GM12878 (cell line): ENCODE measurements at regions not wholly inside any gene's neighbourhood (a gene's known extent, or its start where the extent isn't known, plus 50 kb on each side); places are given as distances from the start of the nearest gene placed in this dataset.

Experiments
- EZH2 ChIP-seq: IDR thresholded peaks from 2 replicates; pipeline ENCODE4 v1.6.1; 2012; ENCODE audit warnings: low read depth, mild to moderate bottlenecking, control low read depth, inconsistent platforms, low read length, borderline replicate concordance; ENCODE audit not compliant: control insufficient read depth
- TF ChIP-seq, protein P1 (sequence below), 3 experiments: IDR thresholded peaks in 2 of 3; conservative IDR thresholded peaks in 1 of 3; 2 replicates each; pipeline ENCODE4 v1.5.1; 2011; ENCODE audit warnings: low read depth in 3 of 3, low read length in 3 of 3, mild to moderate bottlenecking in 3 of 3, control low read depth in 2 of 3, moderate library complexity in 2 of 3, inconsistent platforms in 1 of 3, mixed read lengths in 1 of 3; ENCODE audit not compliant: control insufficient read depth in 2 of 3, insufficient read depth in 1 of 3; ENCODE audit errors: extremely low read depth in 1 of 3
- TF ChIP-seq, protein P2 (sequence below): IDR thresholded peaks from 2 replicates; pipeline ENCODE4 v1.6.1; 2011; ENCODE audit warnings: borderline replicate concordance, low read depth, mild to moderate bottlenecking, moderate library complexity, mixed read lengths, low read length; ENCODE audit not compliant: insufficient read depth; ENCODE audit errors: extremely low read length

DNA sequence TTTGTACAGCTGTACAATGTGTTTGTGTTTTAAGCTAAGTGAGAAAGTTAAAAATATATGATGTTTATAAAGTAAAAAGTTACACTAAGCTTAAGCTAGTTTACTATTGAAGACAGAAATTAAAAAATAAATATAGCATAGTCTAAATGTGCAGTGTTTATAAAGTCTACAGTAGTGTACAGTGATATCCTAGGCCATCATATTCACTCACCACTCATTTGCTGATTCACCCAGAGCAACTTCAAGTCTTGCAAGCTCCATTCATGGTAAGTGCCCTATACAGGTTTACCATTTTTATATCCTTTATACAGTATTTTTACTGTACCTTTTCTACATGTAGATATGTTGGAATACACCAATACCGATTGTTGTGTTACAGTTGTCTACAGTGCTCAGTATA, 553.2 kb upstream of the TBL1XR1 start:
- TF ChIP-seq EZH2 = no peak
- TF ChIP-seq, protein P1, sequence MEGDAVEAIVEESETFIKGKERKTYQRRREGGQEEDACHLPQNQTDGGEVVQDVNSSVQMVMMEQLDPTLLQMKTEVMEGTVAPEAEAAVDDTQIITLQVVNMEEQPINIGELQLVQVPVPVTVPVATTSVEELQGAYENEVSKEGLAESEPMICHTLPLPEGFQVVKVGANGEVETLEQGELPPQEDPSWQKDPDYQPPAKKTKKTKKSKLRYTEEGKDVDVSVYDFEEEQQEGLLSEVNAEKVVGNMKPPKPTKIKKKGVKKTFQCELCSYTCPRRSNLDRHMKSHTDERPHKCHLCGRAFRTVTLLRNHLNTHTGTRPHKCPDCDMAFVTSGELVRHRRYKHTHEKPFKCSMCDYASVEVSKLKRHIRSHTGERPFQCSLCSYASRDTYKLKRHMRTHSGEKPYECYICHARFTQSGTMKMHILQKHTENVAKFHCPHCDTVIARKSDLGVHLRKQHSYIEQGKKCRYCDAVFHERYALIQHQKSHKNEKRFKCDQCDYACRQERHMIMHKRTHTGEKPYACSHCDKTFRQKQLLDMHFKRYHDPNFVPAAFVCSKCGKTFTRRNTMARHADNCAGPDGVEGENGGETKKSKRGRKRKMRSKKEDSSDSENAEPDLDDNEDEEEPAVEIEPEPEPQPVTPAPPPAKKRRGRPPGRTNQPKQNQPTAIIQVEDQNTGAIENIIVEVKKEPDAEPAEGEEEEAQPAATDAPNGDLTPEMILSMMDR (IDR thresholded peaks at IDR 0.05 in 2 of 3, conservative IDR thresholded peaks at IDR 0.05 in 1 of 3; ENCODE audit: control insufficient read depth in 2 of 3, extremely low read depth in 1 of 3, insufficient read depth in 1 of 3, low read depth in 3 of 3, low read length in 3 of 3) = no peak
- TF ChIP-seq, protein P2, sequence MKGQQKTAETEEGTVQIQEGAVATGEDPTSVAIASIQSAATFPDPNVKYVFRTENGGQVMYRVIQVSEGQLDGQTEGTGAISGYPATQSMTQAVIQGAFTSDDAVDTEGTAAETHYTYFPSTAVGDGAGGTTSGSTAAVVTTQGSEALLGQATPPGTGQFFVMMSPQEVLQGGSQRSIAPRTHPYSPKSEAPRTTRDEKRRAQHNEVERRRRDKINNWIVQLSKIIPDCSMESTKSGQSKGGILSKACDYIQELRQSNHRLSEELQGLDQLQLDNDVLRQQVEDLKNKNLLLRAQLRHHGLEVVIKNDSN = no peak
